ENCODE measurements at regions not wholly inside any gene's neighbourhood (a gene's known extent, or its start where the extent isn't known, plus 50 kb on each side); places are given as distances from the start of the nearest gene placed in this dataset.

- Histone ChIP-seq H4K20me1 (ENCODE audit: insufficient read depth) (no peaks in the 10 kb centered on the region), H3K4me2 (no peak overlapping the region), H3K36me3 (ENCODE audit: insufficient read depth) (no peaks in the 10 kb centered on the region; the same call in 1 of the 2 replicates), H3K79me2 (ENCODE audit: insufficient read depth, low read depth) (no peaks in the 10 kb centered on the region), H3K9ac (no peak overlapping the region), H2AFZ (ENCODE audit: low read depth) (no peak overlapping the region), H3K27ac (no peak overlapping the region), H3K27me3 (ENCODE audit: insufficient read depth, low read depth) (no peaks in the 10 kb centered on the region), H3K4me1 (ENCODE audit: low read depth, poor library complexity, severe bottlenecking) (no peaks in the 10 kb centered on the region), H3K4me3 (IDR thresholded peaks at IDR 0.05; ENCODE audit: insufficient read depth, low read depth, low read length) (no peak overlapping the region)
- no peak for TF ChIP-seq CTCF (conservative IDR thresholded peaks at IDR 0.05; ENCODE audit: low read depth, low read length)
Observed at GRCh38 chr2:153354377-153354776, 124.2 kb downstream of the RPRM start.

GRCh38 chr2:153349603-153350002 is 129.0 kb downstream of the RPRM start:
- Histone ChIP-seq H3K79me2 (ENCODE audit: insufficient read depth, low read depth) (no peaks in the 10 kb centered on the region), H3K4me1 (ENCODE audit: low read depth, poor library complexity, severe bottlenecking) (no peaks in the 10 kb centered on the region), H4K20me1 (ENCODE audit: insufficient read depth) (no peaks in the 10 kb centered on the region), H2AFZ (ENCODE audit: low read depth) (no peak overlapping the region), H3K4me3 (IDR thresholded peaks at IDR 0.05; ENCODE audit: insufficient read depth, low read depth, low read length) (no peak overlapping the region), H3K4me2 (no peak overlapping the region), H3K27ac (no peak overlapping the region), H3K27me3 (ENCODE audit: insufficient read depth, low read depth) (no peaks in the 10 kb centered on the region), H3K36me3 (ENCODE audit: insufficient read depth) (no peaks in the 10 kb centered on the region), H3K9ac (no peak overlapping the region)
- TF ChIP-seq CTCF (conservative IDR thresholded peaks at IDR 0.05; ENCODE audit: low read depth, low read length): no peak

DNA sequence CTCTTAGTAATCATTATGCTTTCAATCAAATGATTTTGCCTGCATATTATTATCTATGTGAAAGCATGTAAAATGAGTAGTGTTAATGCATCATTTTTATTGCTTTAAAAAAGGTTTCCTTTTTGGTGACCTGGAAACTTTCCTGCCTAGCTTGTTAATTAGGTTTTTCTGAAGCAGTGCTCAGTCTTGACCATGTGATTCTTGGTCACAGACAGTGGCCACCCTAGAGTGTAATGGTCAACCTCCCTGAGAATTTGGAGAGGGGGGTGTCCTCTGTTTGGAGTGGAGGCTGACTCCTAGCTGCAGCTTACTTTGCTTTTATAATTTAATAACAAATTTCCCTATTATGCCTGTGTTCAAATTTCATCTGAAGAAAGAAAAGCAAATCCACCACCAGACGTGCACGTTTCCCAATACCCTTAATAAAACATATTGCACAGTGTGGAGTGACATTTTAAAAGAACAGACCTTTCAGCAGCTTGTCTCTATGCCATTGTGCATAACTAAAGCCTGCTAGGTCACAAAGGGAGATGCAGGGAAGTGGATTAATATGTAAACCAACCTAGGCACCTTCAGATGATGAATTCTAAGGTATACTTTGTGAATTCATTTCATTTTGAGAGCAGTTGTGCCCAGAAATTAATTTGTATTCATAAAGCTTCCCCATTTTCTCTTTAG is 130.6 kb downstream of the RPRM start:
- TF ChIP-seq CTCF (conservative IDR thresholded peaks at IDR 0.05; ENCODE audit: low read depth, low read length): no peak
- no peaks in the 10 kb centered on the region for H3K36me3 ChIP-seq (ENCODE audit: insufficient read depth)
- no peaks in the 10 kb centered on the region for H3K27me3 ChIP-seq (ENCODE audit: insufficient read depth, low read depth)
- no peaks in the 10 kb centered on the region for H4K20me1 ChIP-seq (ENCODE audit: insufficient read depth)
- H3K4me3 ChIP-seq (IDR thresholded peaks at IDR 0.05; ENCODE audit: insufficient read depth, low read depth, low read length): no peak overlapping the region
- no peaks in the 10 kb centered on the region for H3K79me2 ChIP-seq (ENCODE audit: insufficient read depth, low read depth)
- no peak overlapping the region for H2AFZ ChIP-seq (ENCODE audit: low read depth)
- H3K4me2 ChIP-seq: no peak overlapping the region
- no peaks in the 10 kb centered on the region for H3K4me1 ChIP-seq (ENCODE audit: low read depth, poor library complexity, severe bottlenecking)
- H3K9ac ChIP-seq: no peak overlapping the region
- no peak overlapping the region for H3K27ac ChIP-seq

DNA sequence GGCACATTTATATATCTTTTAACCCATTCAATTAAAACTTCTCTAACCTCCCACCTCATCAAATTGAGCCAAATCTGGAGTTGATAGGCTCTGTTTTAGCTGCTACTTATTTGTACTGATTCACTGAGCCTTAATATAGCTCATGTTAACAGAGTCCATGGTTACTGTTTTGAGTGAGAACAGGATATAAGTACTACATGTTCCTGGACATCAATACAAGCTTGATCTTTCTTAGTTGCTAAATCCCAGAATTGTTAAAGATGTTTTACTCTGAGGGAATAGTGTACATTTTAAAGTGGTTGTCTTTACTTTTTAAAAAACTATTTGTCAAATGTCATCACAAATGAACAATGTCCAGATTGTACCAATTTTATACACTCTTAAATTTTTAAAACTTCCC is 157.7 kb downstream of the RPRM start:
- H3K27ac ChIP-seq: no peak overlapping the region
- TF ChIP-seq CTCF (conservative IDR thresholded peaks at IDR 0.05; ENCODE audit: low read depth, low read length): no peak
- no peak overlapping the region for H2AFZ ChIP-seq (ENCODE audit: low read depth)
- no peaks in the 10 kb centered on the region for H3K4me1 ChIP-seq (ENCODE audit: low read depth, poor library complexity, severe bottlenecking)
- no peaks in the 10 kb centered on the region for H3K27me3 ChIP-seq (ENCODE audit: insufficient read depth, low read depth)
- no peak overlapping the region for H3K4me3 ChIP-seq (IDR thresholded peaks at IDR 0.05; ENCODE audit: insufficient read depth, low read depth, low read length)
- H3K4me2 ChIP-seq: no peak overlapping the region
- H3K79me2 ChIP-seq (ENCODE audit: insufficient read depth, low read depth): no peaks in the 10 kb centered on the region
- no peak overlapping the region for H3K9ac ChIP-seq
- no peaks in the 10 kb centered on the region for H3K36me3 ChIP-seq (ENCODE audit: insufficient read depth)
- no peaks in the 10 kb centered on the region for H4K20me1 ChIP-seq (ENCODE audit: insufficient read depth)

Data from KMS-11 (cell line).